Mucosa of descending colon (tissue), 3 donors: ENCODE measurements at regions not wholly inside any gene's neighbourhood (a gene's known extent, or its start where the extent isn't known, plus 50 kb on each side); places are given as distances from the start of the nearest gene placed in this dataset.

Experiments used
- ATAC-seq: fragments of 200-7000 bp; cut with Tn5 transposase; one replicate; pipeline ENCODE4 v1.9.1; 2020; ENCODE audit warnings: mild to moderate bottlenecking, moderate library complexity
- DNase-seq, 3 donors: peaks; one replicate each; pipeline ENCODE4 v3.0.0-alpha.2; 2020
- H3K36me3 ChIP-seq: fragments of 200-600 bp; one replicate; pipeline ENCODE4 v1.8.0; 2021; ENCODE audit warnings: low read depth, mild to moderate bottlenecking
- H3K4me1 ChIP-seq: fragments of 200-600 bp; one replicate; pipeline ENCODE4 v1.8.0; 2021; ENCODE audit warnings: low read depth, mild to moderate bottlenecking
- H3K4me3 ChIP-seq: fragments of 200-600 bp; one replicate; pipeline ENCODE4 v1.8.0; 2021; ENCODE audit warnings: mild to moderate bottlenecking
- H3K9me3 ChIP-seq: fragments of 200-600 bp; one replicate; pipeline ENCODE4 v1.8.0; 2021; ENCODE audit warnings: mild to moderate bottlenecking
- intact Hi-C, 2 donors: fragments of 100-400 bp; cut with DNase I in 1 of 2; cut with micrococcal nuclease in 1 of 2; formaldehyde crosslinking; loops; one replicate each; pipeline versions ENCODE4 v1.11.0 to v1.11.1; 2022; cut with DNase I, micrococcal nuclease
- TF ChIP-seq, protein P1 (sequence below): fragments of 200-600 bp; IDR thresholded peaks from one replicate; pipeline ENCODE4 v1.8.0; 2022; ENCODE audit warnings: antibody characterized with exemption, mild to moderate bottlenecking
- donor health status: DM: no; HTN: no; CAD: no; lungs with moderate emphysema.
- donor health status: DM: no; HTN: no; CAD: no.
- donor health status: DM: no; HTN: yes; CAD: no.

- ATAC-seq, result no peak
- Histone ChIP-seq H3K9me3 (no peaks in the 10 kb centered on the region), H3K4me1 (no peaks in the 10 kb centered on the region), H3K36me3 (no peaks in the 10 kb centered on the region), H3K4me3 (no peak overlapping the region)
- TF ChIP-seq, protein P1, sequence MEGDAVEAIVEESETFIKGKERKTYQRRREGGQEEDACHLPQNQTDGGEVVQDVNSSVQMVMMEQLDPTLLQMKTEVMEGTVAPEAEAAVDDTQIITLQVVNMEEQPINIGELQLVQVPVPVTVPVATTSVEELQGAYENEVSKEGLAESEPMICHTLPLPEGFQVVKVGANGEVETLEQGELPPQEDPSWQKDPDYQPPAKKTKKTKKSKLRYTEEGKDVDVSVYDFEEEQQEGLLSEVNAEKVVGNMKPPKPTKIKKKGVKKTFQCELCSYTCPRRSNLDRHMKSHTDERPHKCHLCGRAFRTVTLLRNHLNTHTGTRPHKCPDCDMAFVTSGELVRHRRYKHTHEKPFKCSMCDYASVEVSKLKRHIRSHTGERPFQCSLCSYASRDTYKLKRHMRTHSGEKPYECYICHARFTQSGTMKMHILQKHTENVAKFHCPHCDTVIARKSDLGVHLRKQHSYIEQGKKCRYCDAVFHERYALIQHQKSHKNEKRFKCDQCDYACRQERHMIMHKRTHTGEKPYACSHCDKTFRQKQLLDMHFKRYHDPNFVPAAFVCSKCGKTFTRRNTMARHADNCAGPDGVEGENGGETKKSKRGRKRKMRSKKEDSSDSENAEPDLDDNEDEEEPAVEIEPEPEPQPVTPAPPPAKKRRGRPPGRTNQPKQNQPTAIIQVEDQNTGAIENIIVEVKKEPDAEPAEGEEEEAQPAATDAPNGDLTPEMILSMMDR, result no peak
- intact Hi-C loops, result no loop called here
- DNase-seq, result no peak
These were observed 99.4 kb downstream of the SALL1 start for GRCh38 chr16:51051671-51052070.

GRCh38 chr16:51050377-51050706 lies 100.7 kb downstream of the SALL1 start:
- no peak for ATAC-seq

GRCh38 chr16:51049678-51050376 lies 101.2 kb downstream of the SALL1 start:
- ATAC-seq (no peak), DNase-seq (no peak)
- no peaks in the 10 kb centered on the region for H3K36me3 ChIP-seq
- intact Hi-C loops, result no loop called here
- H3K4me3 ChIP-seq, result no peak overlapping the region
- TF ChIP-seq, protein P1, result no peak
- no peaks in the 10 kb centered on the region for H3K9me3 ChIP-seq
- no peaks in the 10 kb centered on the region for H3K4me1 ChIP-seq

More at GRCh38 chr16:51050377-51050706, 100.7 kb downstream of the SALL1 start:
- H3K36me3 ChIP-seq, result no peaks in the 10 kb centered on the region
- no peak for DNase-seq
- intact Hi-C loops, result no loop called here
- H3K4me3 ChIP-seq, result no peak overlapping the region
- no peaks in the 10 kb centered on the region for H3K9me3 ChIP-seq
- H3K4me1 ChIP-seq, result no peaks in the 10 kb centered on the region
- TF ChIP-seq, protein P1, result no peak

DNA sequence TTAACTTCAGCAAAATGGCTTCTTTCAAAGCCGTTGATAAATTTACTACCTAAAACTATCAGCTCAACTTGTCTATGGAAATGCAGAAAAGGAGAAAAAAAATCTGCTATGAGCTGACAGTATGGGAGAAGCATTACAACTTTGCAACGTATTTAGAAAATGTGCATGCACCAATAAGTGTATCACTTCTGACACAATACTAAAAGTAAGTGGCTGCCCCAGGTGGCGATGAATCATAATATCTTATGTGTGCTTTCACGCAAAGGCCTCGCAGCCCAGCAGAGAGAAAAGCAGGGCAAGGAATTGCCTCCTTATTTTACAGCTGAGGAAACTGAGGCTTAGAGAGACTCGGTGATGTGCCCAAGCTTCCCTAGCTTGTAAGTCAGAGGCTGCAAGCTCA lies 101.8 kb downstream of the SALL1 start:
- DNase-seq (no peak), ATAC-seq (no peak)
- intact Hi-C loops, result no loop called here
- no peak overlapping the region for H3K4me3 ChIP-seq
- no peaks in the 10 kb centered on the region for H3K9me3 ChIP-seq
- no peaks in the 10 kb centered on the region for H3K4me1 ChIP-seq
- H3K36me3 ChIP-seq, result no peaks in the 10 kb centered on the region
- TF ChIP-seq, protein P1, result no peak

GRCh38 chr16:51048544-51048943 lies 102.5 kb downstream of the SALL1 start:
- intact Hi-C loops, result no loop called here
- TF ChIP-seq, protein P1, result no peak
- ATAC-seq, result no peak

DNA sequence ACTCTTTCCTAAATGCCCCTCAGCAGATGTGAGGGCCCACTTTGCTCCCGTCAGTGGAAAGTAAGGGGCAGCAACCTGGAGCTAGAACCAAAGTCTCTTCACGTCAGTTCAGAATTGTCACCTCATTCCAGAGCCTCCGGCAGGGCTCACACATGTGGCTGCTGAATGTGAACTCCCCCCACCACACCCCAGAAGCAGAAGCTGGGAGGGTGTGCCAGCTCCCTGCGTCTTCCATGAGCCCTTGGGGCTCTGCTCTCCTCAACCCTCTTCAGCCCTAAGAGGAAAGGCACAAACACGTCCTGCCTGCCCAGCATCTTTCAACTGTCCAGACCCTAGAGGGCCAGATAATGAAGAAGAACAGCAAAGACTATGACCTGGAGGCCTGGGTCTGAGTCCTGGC lies 105.3 kb downstream of the SALL1 start:
- intact Hi-C loops, result no loop called here
- Histone ChIP-seq H3K9me3 (no peaks in the 10 kb centered on the region), H3K4me1 (no peaks in the 10 kb centered on the region), H3K36me3 (no peaks in the 10 kb centered on the region), H3K4me3 (no peak overlapping the region)
- DNase-seq, result no peak
- TF ChIP-seq, protein P1, result no peak
- ATAC-seq, result no peak

More at GRCh38 chr16:51048544-51048943, 102.5 kb downstream of the SALL1 start:
- Histone ChIP-seq H3K4me3 (no peak overlapping the region), H3K9me3 (no peaks in the 10 kb centered on the region), H3K36me3 (no peaks in the 10 kb centered on the region), H3K4me1 (no peaks in the 10 kb centered on the region)
- DNase-seq, result no peak
